Peyer's patch (tissue), 4 donors: ENCODE measurements at regions not wholly inside any gene's neighbourhood (a gene's known extent, or its start where the extent isn't known, plus 50 kb on each side); places are given as distances from the start of the nearest gene placed in this dataset.

ENCODE experiments used
- CTCF ChIP-seq, 6 experiments: fragments of 450-650 bp in 4 of 6; fragments of 200-600 bp in 2 of 6; sonication (generic) in 1 of 6; IDR thresholded peaks; one replicate each; pipeline ENCODE4 v1.5.1; 2017 to 2019; ENCODE audit warnings: antibody characterized with exemption in 6 of 6, mild to moderate bottlenecking in 3 of 6, moderate library complexity in 1 of 6
- POLR2A ChIP-seq, 2 donors: fragments of 450-650 bp; IDR thresholded peaks; one replicate each; pipeline ENCODE4 v1.5.1; 2017; ENCODE audit warnings: antibody characterized with exemption in 2 of 2, mild to moderate bottlenecking in 2 of 2, moderate library complexity in 2 of 2

- TF ChIP-seq CTCF (IDR thresholded peaks at IDR 0.05), result no peak
- no peak for TF ChIP-seq POLR2A (IDR thresholded peaks at IDR 0.05)
Observed at GRCh38 chr4:116066711-116067245, 953.4 kb upstream of the NDST4 start.
